ENCODE measurements at regions not wholly inside any gene's neighbourhood (a gene's known extent, or its start where the extent isn't known, plus 50 kb on each side); places are given as distances from the start of the nearest gene placed in this dataset.

GRCh38 chr9:106560540-106560939, 302.4 kb upstream of the ZNF462 start:
- H2BK120ac ChIP-seq (replicated peaks; ENCODE audit: low read depth, low read length), result no peak overlapping the region
- no peaks in the 10 kb centered on the region for H3K27me3 ChIP-seq (replicated peaks in 1 of 4; ENCODE audit: control insufficient read depth in 3 of 4, extremely low read depth in 1 of 4, insufficient read depth in 3 of 4, low read length in 3 of 4)
- FAIRE-seq, result peak; percentile 55
- no peak overlapping the region for H2BK5ac ChIP-seq (ENCODE audit: low read depth, low read length)
- no peaks in the 10 kb centered on the region for H3K23me2 ChIP-seq (ENCODE audit: low read depth, low read length)
- H3K36me3 ChIP-seq (ENCODE audit: control insufficient read depth in 2 of 4, insufficient read depth in 4 of 4, low read length in 3 of 4), result no peaks in the 10 kb centered on the region
- no peaks in the 10 kb centered on the region for H3K4me1 ChIP-seq (replicated peaks in 1 of 4; ENCODE audit: control insufficient read depth in 3 of 4, insufficient read depth in 4 of 4, low read length in 3 of 4)
- H3K9me3 ChIP-seq (ENCODE audit: insufficient read depth in 2 of 2, low read depth in 1 of 2, low read length in 1 of 2), result no peaks in the 10 kb centered on the region
- no peak overlapping the region for H4K8ac ChIP-seq (ENCODE audit: extremely low read depth, insufficient read depth, low read length)
- H4K20me1 ChIP-seq (replicated peaks in 1 of 2; ENCODE audit: control insufficient read depth in 1 of 2, insufficient read depth in 2 of 2, low read length in 2 of 2), result no peaks in the 10 kb centered on the region
- H3K79me2 ChIP-seq (ENCODE audit: control insufficient read depth in 1 of 2, insufficient read depth in 2 of 2, low read length in 2 of 2), result no peaks in the 10 kb centered on the region
- no peak overlapping the region for H2AK5ac ChIP-seq (ENCODE audit: low read depth, low read length)
- no peak overlapping the region for H2BK20ac ChIP-seq (ENCODE audit: low read length)
- TF ChIP-seq, protein P1, sequence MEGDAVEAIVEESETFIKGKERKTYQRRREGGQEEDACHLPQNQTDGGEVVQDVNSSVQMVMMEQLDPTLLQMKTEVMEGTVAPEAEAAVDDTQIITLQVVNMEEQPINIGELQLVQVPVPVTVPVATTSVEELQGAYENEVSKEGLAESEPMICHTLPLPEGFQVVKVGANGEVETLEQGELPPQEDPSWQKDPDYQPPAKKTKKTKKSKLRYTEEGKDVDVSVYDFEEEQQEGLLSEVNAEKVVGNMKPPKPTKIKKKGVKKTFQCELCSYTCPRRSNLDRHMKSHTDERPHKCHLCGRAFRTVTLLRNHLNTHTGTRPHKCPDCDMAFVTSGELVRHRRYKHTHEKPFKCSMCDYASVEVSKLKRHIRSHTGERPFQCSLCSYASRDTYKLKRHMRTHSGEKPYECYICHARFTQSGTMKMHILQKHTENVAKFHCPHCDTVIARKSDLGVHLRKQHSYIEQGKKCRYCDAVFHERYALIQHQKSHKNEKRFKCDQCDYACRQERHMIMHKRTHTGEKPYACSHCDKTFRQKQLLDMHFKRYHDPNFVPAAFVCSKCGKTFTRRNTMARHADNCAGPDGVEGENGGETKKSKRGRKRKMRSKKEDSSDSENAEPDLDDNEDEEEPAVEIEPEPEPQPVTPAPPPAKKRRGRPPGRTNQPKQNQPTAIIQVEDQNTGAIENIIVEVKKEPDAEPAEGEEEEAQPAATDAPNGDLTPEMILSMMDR (IDR thresholded peaks at IDR 0.05; ENCODE audit: control extremely low read depth in 1 of 3, insufficient read depth in 1 of 3, low read depth in 1 of 3, low read length in 3 of 3), result peak in 1 of 3 experiments; percentile 51; a peak in 1 of 4 replicates
- TF ChIP-seq RAD21 (IDR thresholded peaks at IDR 0.05 in 1 of 2, conservative IDR thresholded peaks at IDR 0.05 in 1 of 2; ENCODE audit: low read depth in 2 of 2, low read length in 2 of 2), result peak in 1 of 2 experiments; percentile 32; a peak in 2 of 4 replicates
- TF ChIP-seq TEAD4 (IDR thresholded peaks at IDR 0.05; ENCODE audit: low read depth, low read length), result no peak
- TF ChIP-seq KDM1A (IDR thresholded peaks at IDR 0.05; ENCODE audit: borderline replicate concordance, low read length), result no peak
- H3K18ac ChIP-seq (ENCODE audit: extremely low read depth, low read length), result no peak overlapping the region
- H3K23ac ChIP-seq (ENCODE audit: insufficient read length), result no peak overlapping the region
- no peak overlapping the region for H3K14ac ChIP-seq (ENCODE audit: insufficient read length)
- DNase-seq (ENCODE audit: low read depth in 1 of 2, low spot score in 2 of 2), result no peak
- ChIA-PET CTCF (ENCODE audit: partially characterized antibody) (interaction anchor here (0.7 kb wide), 2 partner anchors 180 to 378 kb away, joined by 3 to 4 read pairs; no protein-coding TSS in a partner anchor), POLR2A (ENCODE audit: partially characterized antibody) (no interaction called here)
- H2BK15ac ChIP-seq (ENCODE audit: low read length), result no peak overlapping the region
- H4K5ac ChIP-seq (ENCODE audit: insufficient read length, low read depth, low read length), result no peak overlapping the region
- H3K27ac ChIP-seq (ENCODE audit: low read depth, low read length), result no peak overlapping the region
- H3K56ac ChIP-seq (replicated peaks; ENCODE audit: insufficient read length, low read depth, low read length), result no peak overlapping the region
- no peak overlapping the region for H3K9ac ChIP-seq (replicated peaks in 1 of 4; ENCODE audit: extremely low read depth in 1 of 4, low read depth in 3 of 4, low read length in 3 of 4)
- no peak overlapping the region for H2BK12ac ChIP-seq (ENCODE audit: low read depth, low read length)
- no peak overlapping the region for H2AFZ ChIP-seq (ENCODE audit: low read length)
- H3K79me1 ChIP-seq (ENCODE audit: low read depth, low read length), result no peaks in the 10 kb centered on the region
- no peak overlapping the region for H4K91ac ChIP-seq (replicated peaks; ENCODE audit: insufficient read length, low read length)
- no peak overlapping the region for H3K4ac ChIP-seq (replicated peaks; ENCODE audit: insufficient read length, low read depth, low read length)
- H3K4me2 ChIP-seq (ENCODE audit: insufficient read depth in 1 of 2, low read depth in 2 of 2, low read length in 2 of 2), result no peak overlapping the region
- 91% methylated on average over 1 of the region's 1 CpG; no CpG with 5 or more reads in 1 of the 2 experiments for WGBS, 2 experiments (ENCODE audit: extremely low coverage in 1 of 2, insufficient coverage in 1 of 2, insufficient read length in 1 of 2, insufficient replicate concordance in 2 of 2, low coverage in 1 of 2, low lambda C conversion rate in 2 of 2, missing lambda C conversion rate in 1 of 2)
- H3K4me3 ChIP-seq (ENCODE audit: extremely low read depth in 1 of 4, insufficient read depth in 2 of 4, low read depth in 3 of 4, low read length in 4 of 4), result no peak overlapping the region

Data from H1 (cell line).